DOHH2 (cell line): ENCODE measurements at regions not wholly inside any gene's neighbourhood (a gene's known extent, or its start where the extent isn't known, plus 50 kb on each side); places are given as distances from the start of the nearest gene placed in this dataset.

Experiments
- H3F3A ChIP-seq: fragments of 200-600 bp; sonication (generic), shearing (Covaris generic); 2 replicates; pipeline ENCODE4 v1.6.0; 2016; ENCODE audit warnings: antibody characterized with exemption, mild to moderate bottlenecking; ENCODE audit not compliant: control insufficient read depth, insufficient read depth
- H3K27ac ChIP-seq: fragments of 200-600 bp; sonication (generic); 2 replicates; pipeline ENCODE4 v1.5.1; 2014; ENCODE audit warnings: low read depth, mild to moderate bottlenecking, low read length, moderate library complexity
- H3K27me3 ChIP-seq: fragments of 200-600 bp; sonication (generic); 2 replicates; pipeline ENCODE4 v1.6.1; 2014; ENCODE audit warnings: mild to moderate bottlenecking, low read length, mixed read lengths; ENCODE audit not compliant: control insufficient read depth
- H3K36me3 ChIP-seq: fragments of 200-600 bp; sonication (generic); 2 replicates; pipeline ENCODE4 v1.6.1; 2014; ENCODE audit warnings: mild to moderate bottlenecking, low read length, moderate library complexity, mixed read lengths; ENCODE audit not compliant: control insufficient read depth
- H3K4me1 ChIP-seq: fragments of 200-600 bp; sonication (generic); 2 replicates; pipeline ENCODE4 v1.6.1; 2014; ENCODE audit warnings: mild to moderate bottlenecking, low read length, mixed read lengths; ENCODE audit not compliant: control insufficient read depth
- H3K4me2 ChIP-seq: fragments of 200-600 bp; sonication (generic); 2 replicates; pipeline ENCODE4 v1.6.0; 2014; ENCODE audit warnings: mild to moderate bottlenecking, low read length, moderate library complexity
- H3K4me3 ChIP-seq: fragments of 200-600 bp; sonication (generic); 2 replicates; pipeline ENCODE4 v1.5.1; 2014; ENCODE audit warnings: mild to moderate bottlenecking, low read length, mixed read lengths
- H3K79me2 ChIP-seq: fragments of 200-600 bp; sonication (generic); 2 replicates; pipeline ENCODE4 v1.6.1; 2014; ENCODE audit warnings: mild to moderate bottlenecking, low read length, mixed read lengths; ENCODE audit not compliant: control insufficient read depth
- H3K9me2 ChIP-seq: fragments of 200-600 bp; sonication (generic); replicated peaks from 2 replicates; pipeline ENCODE4 v1.6.1; 2014; ENCODE audit warnings: mild to moderate bottlenecking, low read length, mixed read lengths; ENCODE audit not compliant: control insufficient read depth
- H3K9me3 ChIP-seq: fragments of 200-600 bp; sonication (generic); 2 replicates; pipeline ENCODE4 v1.6.1; 2014; ENCODE audit warnings: antibody characterized with exemption, low read length, mixed read lengths; ENCODE audit not compliant: control insufficient read depth, insufficient read depth
- H4K20me1 ChIP-seq: fragments of 200-600 bp; sonication (generic); 2 replicates; pipeline ENCODE4 v1.6.0; 2014; ENCODE audit warnings: low read depth, mild to moderate bottlenecking, antibody characterized with exemption, low read length, moderate library complexity; ENCODE audit not compliant: control insufficient read depth, insufficient read depth
- EZH2phosphoT487 ChIP-seq: fragments of 200-600 bp; sonication (generic); IDR thresholded peaks from 2 replicates; pipeline ENCODE4 v1.6.1; 2017; ENCODE audit warnings: borderline replicate concordance, mild to moderate bottlenecking, antibody characterized with exemption, low read length, moderate library complexity, mixed read lengths
- TF ChIP-seq, protein P1 (sequence below): fragments of 200-600 bp; sonication (generic); IDR thresholded peaks from one replicate; pipeline ENCODE4 v1.5.1; 2014; ENCODE audit warnings: antibody characterized with exemption, mild to moderate bottlenecking, low read depth, low read length; ENCODE audit not compliant: poor library complexity, severe bottlenecking

DNA sequence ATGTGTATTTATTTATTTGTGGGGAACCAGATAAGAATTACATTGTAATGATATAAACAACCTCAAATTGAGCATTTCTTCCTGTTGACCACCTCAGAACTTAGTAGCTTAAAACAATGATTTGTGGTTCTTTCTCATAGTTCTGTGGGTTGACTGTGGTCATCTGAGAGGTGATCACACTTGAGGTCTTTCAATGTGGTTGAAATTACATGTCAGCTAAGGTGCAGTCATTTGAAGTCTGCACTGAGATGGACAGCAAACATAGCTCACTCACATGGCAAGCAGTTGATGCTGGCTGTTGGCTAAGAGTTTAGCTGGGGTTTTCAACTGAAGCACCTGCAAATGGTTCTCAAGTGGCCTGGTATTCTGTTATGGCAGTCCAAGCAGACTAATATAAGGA is 436.7 kb upstream of the MAP3K7 start:
- no peaks in the 10 kb centered on the region for H4K20me1 ChIP-seq
- H3K4me2 ChIP-seq: no peak overlapping the region
- H3K9me2 ChIP-seq: no peaks in the 10 kb centered on the region
- H3K79me2 ChIP-seq: no peaks in the 10 kb centered on the region
- H3K27ac ChIP-seq: no peak overlapping the region
- no peaks in the 10 kb centered on the region for H3K9me3 ChIP-seq
- TF ChIP-seq, protein P1, sequence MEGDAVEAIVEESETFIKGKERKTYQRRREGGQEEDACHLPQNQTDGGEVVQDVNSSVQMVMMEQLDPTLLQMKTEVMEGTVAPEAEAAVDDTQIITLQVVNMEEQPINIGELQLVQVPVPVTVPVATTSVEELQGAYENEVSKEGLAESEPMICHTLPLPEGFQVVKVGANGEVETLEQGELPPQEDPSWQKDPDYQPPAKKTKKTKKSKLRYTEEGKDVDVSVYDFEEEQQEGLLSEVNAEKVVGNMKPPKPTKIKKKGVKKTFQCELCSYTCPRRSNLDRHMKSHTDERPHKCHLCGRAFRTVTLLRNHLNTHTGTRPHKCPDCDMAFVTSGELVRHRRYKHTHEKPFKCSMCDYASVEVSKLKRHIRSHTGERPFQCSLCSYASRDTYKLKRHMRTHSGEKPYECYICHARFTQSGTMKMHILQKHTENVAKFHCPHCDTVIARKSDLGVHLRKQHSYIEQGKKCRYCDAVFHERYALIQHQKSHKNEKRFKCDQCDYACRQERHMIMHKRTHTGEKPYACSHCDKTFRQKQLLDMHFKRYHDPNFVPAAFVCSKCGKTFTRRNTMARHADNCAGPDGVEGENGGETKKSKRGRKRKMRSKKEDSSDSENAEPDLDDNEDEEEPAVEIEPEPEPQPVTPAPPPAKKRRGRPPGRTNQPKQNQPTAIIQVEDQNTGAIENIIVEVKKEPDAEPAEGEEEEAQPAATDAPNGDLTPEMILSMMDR: no peak
- TF ChIP-seq EZH2phosphoT487: no peak
- H3F3A ChIP-seq: no peaks in the 10 kb centered on the region
- H3K4me3 ChIP-seq: no peak overlapping the region
- no peaks in the 10 kb centered on the region for H3K4me1 ChIP-seq
- no peaks in the 10 kb centered on the region for H3K36me3 ChIP-seq
- no peaks in the 10 kb centered on the region for H3K27me3 ChIP-seq

DNA sequence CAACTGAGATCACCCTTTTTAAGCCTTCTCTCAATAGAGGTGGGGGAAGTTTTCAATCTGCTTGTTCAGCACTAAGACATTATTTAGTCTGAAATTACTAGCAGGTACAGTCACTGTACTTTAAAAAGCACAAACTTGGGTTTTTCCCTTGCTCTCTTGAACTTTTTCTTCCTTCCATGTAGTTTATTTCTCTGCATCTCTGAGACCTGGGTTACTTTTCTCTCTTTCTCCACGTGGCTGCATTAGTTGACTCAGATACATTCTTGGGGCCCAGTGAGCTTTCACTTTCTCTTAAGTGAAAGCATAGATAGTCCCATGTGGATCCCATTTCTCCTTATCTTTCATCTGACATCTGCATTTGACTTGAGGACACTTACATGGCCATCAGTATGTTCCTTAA is 433.9 kb upstream of the MAP3K7 start:
- Histone ChIP-seq H3K27ac (no peak overlapping the region), H3F3A (no peaks in the 10 kb centered on the region), H4K20me1 (no peaks in the 10 kb centered on the region), H3K79me2 (no peaks in the 10 kb centered on the region), H3K27me3 (no peaks in the 10 kb centered on the region), H3K9me3 (no peaks in the 10 kb centered on the region), H3K4me3 (no peak overlapping the region), H3K9me2 (no peaks in the 10 kb centered on the region), H3K36me3 (no peaks in the 10 kb centered on the region), H3K4me1 (no peaks in the 10 kb centered on the region), H3K4me2 (no peak overlapping the region)
- TF ChIP-seq, protein P1: no peak
- no peak for TF ChIP-seq EZH2phosphoT487

DNA sequence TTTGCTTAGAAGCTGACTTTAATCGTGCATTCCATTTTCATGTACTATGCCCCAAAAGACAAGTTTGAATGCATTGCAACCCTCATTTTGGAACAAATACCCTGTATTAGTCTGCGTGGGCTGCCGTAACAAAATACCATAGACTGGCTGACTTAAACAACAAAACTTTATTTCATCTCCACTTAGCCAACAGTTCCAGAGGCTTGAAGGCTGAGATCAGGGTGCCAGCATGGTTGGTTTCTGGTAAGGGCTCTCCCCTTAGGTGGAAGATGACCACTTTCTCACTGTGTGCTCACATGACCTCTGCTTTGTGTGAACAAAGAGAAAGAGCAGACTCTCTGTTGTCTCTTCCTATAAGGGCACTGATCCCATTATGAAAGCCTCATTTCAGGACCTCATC is 431.7 kb upstream of the MAP3K7 start:
- no peak overlapping the region for H3K4me3 ChIP-seq
- H3K9me2 ChIP-seq: no peaks in the 10 kb centered on the region
- no peaks in the 10 kb centered on the region for H3K79me2 ChIP-seq
- no peaks in the 10 kb centered on the region for H3K36me3 ChIP-seq
- TF ChIP-seq, protein P1: no peak
- TF ChIP-seq EZH2phosphoT487: no peak
- no peaks in the 10 kb centered on the region for H3K27me3 ChIP-seq
- no peaks in the 10 kb centered on the region for H3K4me1 ChIP-seq
- no peak overlapping the region for H3K27ac ChIP-seq
- H3F3A ChIP-seq: no peaks in the 10 kb centered on the region
- no peaks in the 10 kb centered on the region for H4K20me1 ChIP-seq
- no peak overlapping the region for H3K4me2 ChIP-seq
- H3K9me3 ChIP-seq: no peaks in the 10 kb centered on the region

DNA sequence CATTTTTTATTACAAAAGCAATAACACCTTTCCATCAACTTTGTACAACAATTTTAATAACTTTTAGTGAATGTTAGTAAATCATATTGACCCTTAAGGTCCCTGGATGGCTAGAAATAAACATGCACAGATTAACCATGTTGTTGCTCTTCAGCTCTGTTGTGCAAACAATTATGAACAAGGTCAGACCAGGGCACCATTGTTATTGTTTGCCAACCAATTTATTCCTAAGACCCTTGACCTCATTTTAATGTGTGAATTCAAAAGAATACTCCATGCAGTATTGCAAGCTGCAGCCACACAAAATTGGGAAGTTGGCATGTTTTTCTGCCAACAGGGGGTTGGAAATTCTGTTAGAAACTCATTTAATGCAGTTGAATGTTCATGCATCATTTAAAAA is 426.6 kb upstream of the MAP3K7 start:
- Histone ChIP-seq H3K27me3 (no peaks in the 10 kb centered on the region), H3K36me3 (no peaks in the 10 kb centered on the region), H3K27ac (no peak overlapping the region), H3F3A (no peaks in the 10 kb centered on the region), H3K4me3 (no peak overlapping the region), H3K79me2 (no peaks in the 10 kb centered on the region), H3K4me1 (no peaks in the 10 kb centered on the region), H4K20me1 (no peaks in the 10 kb centered on the region), H3K9me3 (no peaks in the 10 kb centered on the region), H3K9me2 (no peaks in the 10 kb centered on the region), H3K4me2 (no peak overlapping the region)
- TF ChIP-seq, protein P1: no peak
- TF ChIP-seq EZH2phosphoT487: no peak
